HG03064 (cell line): ENCODE measurements at regions not wholly inside any gene's neighbourhood (a gene's known extent, or its start where the extent isn't known, plus 50 kb on each side); places are given as distances from the start of the nearest gene placed in this dataset.
"Not testable (repeated sequence)": the region's sequence is repeated elsewhere in the genome, so short reads cannot be mapped to it uniquely, and the experiment has no call there.

Experiments
- ATAC-seq: cut with Tn5 transposase; IDR thresholded peaks from one replicate; pipeline ENCODE4 v1.9.1; 2021; ENCODE audit warnings: low read depth; ENCODE audit not compliant: unreplicated experiment

- ATAC-seq: no peak
Measured at GRCh38 chr14:85061256-85061655, 468.7 kb upstream of the FLRT2 start.

GRCh38 chr14:85063747-85064146 lies 466.2 kb upstream of the FLRT2 start:
- ATAC-seq: no peak

GRCh38 chr14:85071447-85071846 lies 458.5 kb upstream of the FLRT2 start:
- no peak for ATAC-seq

GRCh38 chr14:85074955-85075354 lies 455.0 kb upstream of the FLRT2 start:
- ATAC-seq: no peak

GRCh38 chr14:85075694-85076476 lies 454.1 kb upstream of the FLRT2 start:
- ATAC-seq: no peak

- not testable (repeated sequence) for ATAC-seq
Measured at GRCh38 chr14:85077716-85078115, 452.2 kb upstream of the FLRT2 start.

- no peak for ATAC-seq
Measured at GRCh38 chr14:85079842-85080730, 449.9 kb upstream of the FLRT2 start.

GRCh38 chr14:85084344-85084743 lies 445.6 kb upstream of the FLRT2 start:
- ATAC-seq: no peak

GRCh38 chr14:85085981-85086380 lies 444.0 kb upstream of the FLRT2 start:
- no peak for ATAC-seq

GRCh38 chr14:85087201-85087600 lies 442.7 kb upstream of the FLRT2 start:
- ATAC-seq: no peak

- no peak for ATAC-seq
Measured at GRCh38 chr14:85088192-85088591, 441.8 kb upstream of the FLRT2 start.

- no peak for ATAC-seq
Measured at GRCh38 chr14:85090681-85091080, 439.3 kb upstream of the FLRT2 start.

- no peak for ATAC-seq
Measured at GRCh38 chr14:85093631-85094330, 436.2 kb upstream of the FLRT2 start.

- ATAC-seq: no peak
Measured at GRCh38 chr14:85102591-85102990, 427.4 kb upstream of the FLRT2 start.

GRCh38 chr14:85106506-85106905 lies 423.4 kb upstream of the FLRT2 start:
- no peak for ATAC-seq

- no peak for ATAC-seq
Measured at GRCh38 chr14:85112762-85113161, 417.2 kb upstream of the FLRT2 start.

GRCh38 chr14:85115921-85116320 lies 414.0 kb upstream of the FLRT2 start:
- no peak for ATAC-seq

GRCh38 chr14:85118274-85118673 lies 411.7 kb upstream of the FLRT2 start:
- ATAC-seq: no peak

GRCh38 chr14:85122690-85123089 lies 407.3 kb upstream of the FLRT2 start:
- ATAC-seq: no peak

GRCh38 chr14:85123755-85124154 lies 406.2 kb upstream of the FLRT2 start:
- ATAC-seq: no peak

GRCh38 chr14:85124631-85125290 lies 405.2 kb upstream of the FLRT2 start:
- no peak for ATAC-seq
